Tibial nerve (tissue), 4 donors: ENCODE measurements at regions not wholly inside any gene's neighbourhood (a gene's known extent, or its start where the extent isn't known, plus 50 kb on each side); places are given as distances from the start of the nearest gene placed in this dataset.
A peak's percentile ranks its signal among the peaks of the same experiment; 100 is the strongest.

Experiments
- DNase-seq, 2 donors: peaks; one replicate each; pipeline ENCODE4 v3.0.0-alpha.2; 2019; ENCODE audit warnings: low spot score in 2 of 2
- H3K27ac ChIP-seq, 4 donors: fragments of 200-600 bp; sonication (generic) in 3 of 4; one replicate each; pipeline ENCODE4 v1.5.1; 2017 to 2019; ENCODE audit warnings: mild to moderate bottlenecking in 1 of 4
- H3K27me3 ChIP-seq, 2 donors: fragments of 200-600 bp; sonication (generic) in 1 of 2; one replicate each; pipeline versions ENCODE4 v1.5.1 to v1.6.0; 2017 to 2019
- H3K36me3 ChIP-seq, 3 donors: fragments of 200-600 bp; sonication (generic); one replicate each; pipeline ENCODE4 v1.5.1; 2018 to 2019
- H3K4me1 ChIP-seq, 4 donors: fragments of 200-600 bp; sonication (generic) in 3 of 4; one replicate each; pipeline ENCODE4 v1.5.1; 2017 to 2019
- H3K4me3 ChIP-seq, 4 donors: fragments of 200-600 bp; sonication (generic) in 3 of 4; one replicate each; pipeline ENCODE4 v1.5.1; 2017 to 2019; ENCODE audit warnings: mild to moderate bottlenecking in 1 of 4, moderate library complexity in 1 of 4
- H3K9me3 ChIP-seq, 4 donors: fragments of 200-600 bp; sonication (generic) in 3 of 4; one replicate each; pipeline ENCODE4 v1.5.1; 2017 to 2019
- CTCF ChIP-seq, 5 experiments: fragments of 200-600 bp in 3 of 5; fragments of 450-650 bp in 2 of 5; sonication (generic) in 3 of 5; IDR thresholded peaks; one replicate each; pipeline ENCODE4 v1.5.1; 2016 to 2019; ENCODE audit warnings: antibody characterized with exemption in 5 of 5, mild to moderate bottlenecking in 3 of 5, moderate library complexity in 2 of 5
- EP300 ChIP-seq, 2 donors: sonication (generic); formaldehyde crosslinking; IDR thresholded peaks; one replicate each; pipeline ENCODE4 v1.6.1; 2017; ENCODE audit warnings: antibody characterized with exemption in 2 of 2, mild to moderate bottlenecking in 1 of 2
- POLR2A ChIP-seq, 2 donors: fragments of 450-650 bp; IDR thresholded peaks; one replicate each; pipeline ENCODE4 v1.6.1; 2017; ENCODE audit warnings: antibody characterized with exemption in 2 of 2, mild to moderate bottlenecking in 2 of 2, moderate library complexity in 2 of 2
- WGBS, 2 donors: methylation state at CpG; one replicate each; pipeline ENCODE4 v1.1.5; 2018; 5-methylcytosine and 5-hydroxymethylcytosine counted together

GRCh38 chr16:6576113-6576512 is 756.5 kb upstream of the RBFOX1 start:
- H3K4me3 ChIP-seq, result no peak overlapping the region
- TF ChIP-seq POLR2A (IDR thresholded peaks at IDR 0.05), result no peak
- TF ChIP-seq CTCF (IDR thresholded peaks at IDR 0.05), result no peak
- TF ChIP-seq EP300 (IDR thresholded peaks at IDR 0.05), result no peak
- no peaks in the 10 kb centered on the region for H3K36me3 ChIP-seq
- no peaks in the 10 kb centered on the region for H3K9me3 ChIP-seq
- H3K4me1 ChIP-seq, result no peaks in the 10 kb centered on the region
- peak in 1 of 2 donors; percentile 7 for DNase-seq
- WGBS, 2 donors, result 44 to 51% methylated on average over 10 of the region's 10 CpGs
- no peaks in the 10 kb centered on the region for H3K27me3 ChIP-seq
- no peak overlapping the region for H3K27ac ChIP-seq

GRCh38 chr16:6574146-6574545 is 758.5 kb upstream of the RBFOX1 start:
- 83 to 93% methylated on average over 16 of the region's 16 CpGs for WGBS, 2 donors
- Histone ChIP-seq H3K27ac (no peak overlapping the region), H3K36me3 (no peaks in the 10 kb centered on the region), H3K4me1 (no peaks in the 10 kb centered on the region), H3K4me3 (no peak overlapping the region), H3K9me3 (no peaks in the 10 kb centered on the region), H3K27me3 (no peaks in the 10 kb centered on the region)
- DNase-seq, result no peak
- no peak for TF ChIP-seq POLR2A (IDR thresholded peaks at IDR 0.05)
- TF ChIP-seq EP300 (IDR thresholded peaks at IDR 0.05), result no peak
- TF ChIP-seq CTCF (IDR thresholded peaks at IDR 0.05), result no peak

- Histone ChIP-seq H3K4me1 (no peaks in the 10 kb centered on the region), H3K4me3 (peak overlapping the region in 1 of 4 donors; percentile 2), H3K27ac (no peak overlapping the region), H3K27me3 (no peaks in the 10 kb centered on the region), H3K36me3 (no peaks in the 10 kb centered on the region), H3K9me3 (no peaks in the 10 kb centered on the region)
- WGBS, 2 donors, result 29 to 38% methylated on average over 17 to 18 of the region's 22 CpGs
- no peak for TF ChIP-seq EP300 (IDR thresholded peaks at IDR 0.05)
- TF ChIP-seq CTCF (IDR thresholded peaks at IDR 0.05), result peak in 3 of 5 experiments; percentile 28 to 34 (median 32)
- peak in 1 of 2 donors; percentile 4 for DNase-seq
Observed at GRCh38 chr16:6573577-6573976, 759.1 kb upstream of the RBFOX1 start.

GRCh38 chr16:6571044-6571443 is 761.6 kb upstream of the RBFOX1 start:
- TF ChIP-seq CTCF (IDR thresholded peaks at IDR 0.05), result no peak
- no peak for TF ChIP-seq POLR2A (IDR thresholded peaks at IDR 0.05)
- no peak for TF ChIP-seq EP300 (IDR thresholded peaks at IDR 0.05)
- no peak overlapping the region for H3K27ac ChIP-seq
- H3K9me3 ChIP-seq, result no peaks in the 10 kb centered on the region
- H3K27me3 ChIP-seq, result no peaks in the 10 kb centered on the region
- no peak for DNase-seq
- H3K36me3 ChIP-seq, result no peaks in the 10 kb centered on the region
- no peaks in the 10 kb centered on the region for H3K4me1 ChIP-seq
- WGBS, 2 donors, result 26 to 32% methylated on average over 5 of the region's 5 CpGs
- H3K4me3 ChIP-seq, result no peak overlapping the region

GRCh38 chr16:6570530-6570929 is 762.1 kb upstream of the RBFOX1 start:
- Histone ChIP-seq H3K36me3 (no peaks in the 10 kb centered on the region), H3K27me3 (no peaks in the 10 kb centered on the region), H3K4me3 (no peak overlapping the region), H3K4me1 (no peaks in the 10 kb centered on the region), H3K27ac (no peak overlapping the region), H3K9me3 (no peaks in the 10 kb centered on the region)
- no peak for TF ChIP-seq EP300 (IDR thresholded peaks at IDR 0.05)
- no peak for TF ChIP-seq CTCF (IDR thresholded peaks at IDR 0.05)
- TF ChIP-seq POLR2A (IDR thresholded peaks at IDR 0.05), result no peak
- WGBS, 2 donors, result 73 to 82% methylated on average over 2 of the region's 2 CpGs
- no peak for DNase-seq
